Naive thymus-derived CD8-positive, alpha-beta T cell (primary cell): ENCODE measurements at regions not wholly inside any gene's neighbourhood (a gene's known extent, or its start where the extent isn't known, plus 50 kb on each side); places are given as distances from the start of the nearest gene placed in this dataset.

ENCODE experiments used
- ATAC-seq, 2 donors: fragments of 150-1000 bp; cut with Tn5 transposase in 1 of 2; sonication (Bioruptor Pico), chemical (Tn5 transposase) in 1 of 2; 1 replicate in 1 of 2; 2 replicates in 1 of 2; pipeline ENCODE4 v1.10.0; 2021; ENCODE audit warnings: mild to moderate bottlenecking in 2 of 2, moderate library complexity in 2 of 2
- POLR2A ChIA-PET: fragments of 350-600 bp; sonication (Branson Sonifier 250); formaldehyde crosslinking; loops from one replicate; lab custom pipeline; 2021; ENCODE audit warnings: antibody characterized with exemption; lab: Charles Lee
- DNase-seq, 10 donors: peaks; one replicate each; pipeline versions ENCODE4 v3.0.0 to v3.0.0-alpha.2; 2020 to 2022
- H3K27ac Mint-ChIP-seq, 10 donors: one replicate each; pipeline ENCODE4 v1.8.0; 2020 to 2022; ENCODE audit warnings: mild to moderate bottlenecking in 10 of 10, mixed read lengths in 10 of 10, moderate library complexity in 4 of 10, inconsistent platforms in 1 of 10
- H3K27me3 Mint-ChIP-seq, 5 donors: one replicate each; pipeline ENCODE4 v1.8.0; 2021 to 2022; ENCODE audit warnings: mixed read lengths in 5 of 5
- H3K36me3 Mint-ChIP-seq, 3 donors: one replicate each; pipeline ENCODE4 v1.8.0; 2020 to 2022; ENCODE audit warnings: mixed read lengths in 3 of 3, mild to moderate bottlenecking in 2 of 3, inconsistent platforms in 1 of 3
- H3K4me1 Mint-ChIP-seq, 4 donors: one replicate each; pipeline ENCODE4 v1.8.0; 2021 to 2022; ENCODE audit warnings: mixed read lengths in 4 of 4
- H3K4me3 Mint-ChIP-seq, 10 donors: one replicate each; pipeline ENCODE4 v1.8.0; 2020 to 2022; ENCODE audit warnings: mild to moderate bottlenecking in 10 of 10, mixed read lengths in 10 of 10, moderate library complexity in 6 of 10, inconsistent platforms in 1 of 10
- H3K9me3 Mint-ChIP-seq, 9 donors: one replicate each; pipeline ENCODE4 v1.8.0; 2020 to 2022; ENCODE audit warnings: mixed read lengths in 9 of 9, mild to moderate bottlenecking in 3 of 9, inconsistent platforms in 1 of 9, moderate library complexity in 1 of 9

DNA sequence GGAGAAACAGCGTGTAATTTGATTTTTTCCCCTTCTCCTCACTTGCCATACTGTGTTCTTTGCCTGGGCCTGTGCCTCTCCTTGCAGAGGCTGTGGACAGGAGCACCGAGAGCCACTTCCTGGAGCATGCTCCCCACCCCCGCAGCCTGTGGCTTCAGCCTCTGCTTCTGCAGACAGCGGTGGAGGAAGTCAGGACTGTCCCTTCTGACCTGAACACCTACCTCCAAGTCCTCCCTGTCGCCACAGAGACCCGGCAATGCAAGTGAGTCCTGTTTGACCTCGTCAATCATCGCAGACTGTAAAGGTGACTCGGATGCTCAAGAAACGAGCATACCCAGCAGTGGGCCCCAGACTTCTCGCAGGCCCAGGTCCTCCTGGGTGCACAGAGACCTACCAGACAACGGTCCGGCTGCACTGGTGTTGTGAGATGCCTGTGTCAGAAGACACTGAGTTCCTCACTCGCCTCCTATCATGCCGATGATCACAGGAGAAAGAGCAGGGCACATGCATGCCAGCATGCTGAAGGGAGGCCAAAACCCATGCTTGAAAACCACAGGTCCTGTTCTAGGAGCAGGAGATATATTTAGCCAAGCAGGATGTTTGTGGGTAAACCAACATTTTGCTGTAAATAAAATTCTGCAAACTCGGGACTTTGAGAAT is 198.8 kb downstream of the AUH start:
- ATAC-seq: peak; percentile 42 to 58
- H3K4me3 Mint-ChIP-seq: peak overlapping the region; percentile 5 to 88 (median 68)
- H3K27me3 Mint-ChIP-seq: no peaks in the 10 kb centered on the region
- peak in 4 of 10 donors; percentile 11 to 46 (median 29) for DNase-seq
- H3K36me3 Mint-ChIP-seq: no peaks in the 10 kb centered on the region
- POLR2A ChIA-PET: interaction anchor here (0.6 kb wide), 1 partner anchor 146 kb away, joined by 3 read pairs; no protein-coding TSS in a partner anchor
- H3K4me1 Mint-ChIP-seq: peaks cover 24 to 45% (median 44%) of the 10 kb centered on the region in 4 donors
- H3K9me3 Mint-ChIP-seq: no peaks in the 10 kb centered on the region
- H3K27ac Mint-ChIP-seq: peak overlapping the region; percentile 2 to 88 (median 54)

DNA sequence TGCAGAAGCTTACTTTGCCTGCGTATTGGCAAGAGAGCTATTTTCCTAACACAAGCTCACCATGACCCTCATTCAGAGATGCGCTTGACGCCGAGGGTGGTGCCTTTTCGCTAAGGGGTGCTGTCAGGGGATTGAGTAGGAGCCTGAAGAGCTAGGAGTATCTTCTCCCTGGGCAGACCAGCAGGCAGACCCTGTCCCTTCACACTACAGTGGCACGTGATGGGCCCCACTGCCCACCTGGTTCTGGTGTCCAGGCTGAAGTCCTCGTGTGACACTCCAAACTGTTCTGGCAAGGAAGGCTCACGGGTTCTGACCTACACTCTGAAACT is 198.3 kb downstream of the AUH start:
- peak in 1 of 10 donors; percentile 38 for DNase-seq
- Mint-ChIP-seq H3K27ac (peak overlapping the region in 3 of 10 donors; percentile 77 to 88 (median 79)), H3K4me1 (peaks cover 24 to 45% (median 44%) of the 10 kb centered on the region in 4 donors), H3K36me3 (no peaks in the 10 kb centered on the region), H3K9me3 (no peaks in the 10 kb centered on the region), H3K4me3 (peak overlapping the region in 6 of 10 donors; percentile 39 to 88 (median 52)), H3K27me3 (no peaks in the 10 kb centered on the region)
- POLR2A ChIA-PET: interaction anchor here (0.6 kb wide), 1 partner anchor 145 kb away, joined by 3 read pairs; no protein-coding TSS in a partner anchor
- no peak for ATAC-seq

DNA sequence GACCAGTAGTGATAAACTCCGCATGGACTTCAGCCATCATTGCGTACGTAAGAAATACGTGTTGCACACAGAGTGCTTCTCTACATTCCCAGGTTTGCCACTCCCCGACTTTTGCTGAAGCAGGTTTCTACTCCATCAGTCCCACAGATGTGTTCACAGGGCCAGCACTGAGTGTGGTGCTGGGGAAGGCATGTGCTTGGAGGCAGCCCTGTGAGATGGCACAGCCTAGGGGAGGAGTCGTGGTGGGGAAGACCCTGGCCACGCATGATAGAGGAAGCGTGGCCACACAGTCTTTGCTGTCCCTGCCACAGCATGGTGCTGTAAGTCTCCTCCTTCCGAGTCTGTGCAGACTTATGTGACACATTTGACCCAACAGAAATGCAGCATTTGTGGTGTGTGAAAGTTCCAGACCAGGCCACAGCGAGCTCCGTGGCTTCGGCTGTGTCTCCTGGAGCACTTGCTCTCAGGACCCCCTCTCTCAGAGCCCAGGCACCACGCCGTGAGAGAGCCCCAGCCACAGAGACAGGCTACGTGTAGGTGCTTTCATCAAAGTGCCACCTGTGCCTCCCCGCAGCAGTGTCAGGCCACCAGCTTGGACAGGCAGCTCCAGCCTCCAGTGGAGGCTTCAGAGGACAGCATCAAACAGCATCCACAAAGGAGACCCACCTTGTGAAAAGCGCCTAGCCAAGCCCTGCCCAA is 197.8 kb downstream of the AUH start:
- H3K4me3 Mint-ChIP-seq: peak overlapping the region in 6 of 10 donors; percentile 36 to 88 (median 48)
- peaks cover 24 to 45% (median 44%) of the 10 kb centered on the region in 4 donors for H3K4me1 Mint-ChIP-seq
- H3K36me3 Mint-ChIP-seq: no peaks in the 10 kb centered on the region
- peak in 3 of 10 donors; percentile 15 to 53 (median 19) for DNase-seq
- peak; percentile 46 to 60 for ATAC-seq
- no peaks in the 10 kb centered on the region for H3K27me3 Mint-ChIP-seq
- no peaks in the 10 kb centered on the region for H3K9me3 Mint-ChIP-seq
- H3K27ac Mint-ChIP-seq: peak overlapping the region in 6 of 10 donors; percentile 37 to 88 (median 65)
- POLR2A ChIA-PET: interaction anchor here (0.8 to 1.3 kb wide), 2 partner anchors 13 to 63 kb away, joined by 3 to 4 read pairs; no protein-coding TSS in a partner anchor
